ENCODE measurements at regions not wholly inside any gene's neighbourhood (a gene's known extent, or its start where the extent isn't known, plus 50 kb on each side); places are given as distances from the start of the nearest gene placed in this dataset.

DNA sequence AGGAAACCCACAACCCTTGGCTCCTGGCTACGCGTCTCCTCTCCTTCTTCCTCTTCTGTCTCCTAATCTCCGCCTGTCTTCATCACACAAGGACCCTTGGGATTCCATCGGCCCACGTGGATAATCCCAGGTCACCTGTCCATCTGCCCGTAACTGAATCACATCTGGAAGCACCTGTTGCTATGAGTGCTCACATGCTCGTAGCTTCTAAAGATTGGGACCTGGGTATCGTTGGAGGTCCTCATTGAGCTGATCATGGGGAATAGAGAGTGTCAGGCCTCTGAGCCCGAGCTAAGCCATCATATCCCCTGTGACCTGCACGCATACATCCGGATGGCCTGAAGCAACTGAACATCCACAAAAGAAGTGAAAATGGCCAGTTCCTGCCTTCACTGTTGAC is 175.4 kb downstream of the SHOX start:
- Histone ChIP-seq H4K20me1 (ENCODE audit: insufficient read depth, low read length) (no peaks in the 10 kb centered on the region), H3K79me1 (ENCODE audit: low read depth in 1 of 2, low read length in 2 of 2) (no peaks in the 10 kb centered on the region), H2AFZ (replicated peaks; ENCODE audit: low read length, poor library complexity) (no peak overlapping the region), H3K4me2 (ENCODE audit: low read depth, low read length) (no peak overlapping the region), H3K9me1 (ENCODE audit: insufficient read depth, low read length) (no peaks in the 10 kb centered on the region), H3K4me3 (ENCODE audit: insufficient read depth, low read depth, low read length) (no peak overlapping the region), H3K27me3 (ENCODE audit: control insufficient read depth, insufficient read depth, low read length) (no peaks in the 10 kb centered on the region), H3K14ac (replicated peaks; ENCODE audit: low read depth, low read length) (no peak overlapping the region), H3K9me3 (ENCODE audit: control insufficient read depth, insufficient read depth, low read length) (peaks cover 30% of the 10 kb centered on the region), H2AK5ac (ENCODE audit: low read depth, low read length) (no peak overlapping the region), H2AK9ac (replicated peaks; ENCODE audit: low read depth, low read length, poor library complexity) (no peak overlapping the region), H3K23ac (ENCODE audit: low read depth, low read length) (no peak overlapping the region), H3K27ac (ENCODE audit: insufficient read depth, low read length) (no peak overlapping the region), H4K5ac (ENCODE audit: low read depth, low read length) (no peak overlapping the region), H3K18ac (ENCODE audit: low read depth, low read length) (no peak overlapping the region), H2BK120ac (ENCODE audit: low read depth, low read length) (no peak overlapping the region), H3K4me1 (ENCODE audit: control insufficient read depth, insufficient read depth, low read length) (no peaks in the 10 kb centered on the region), H3K9ac (ENCODE audit: low read depth, low read length) (no peak overlapping the region), H2BK20ac (ENCODE audit: low read depth, low read length) (no peak overlapping the region), H4K8ac (ENCODE audit: low read depth in 2 of 2, low read length in 2 of 2) (no peak overlapping the region), H2BK5ac (ENCODE audit: low read depth, low read length, poor library complexity, severe bottlenecking) (no peak overlapping the region), H2BK15ac (ENCODE audit: low read depth, low read length) (no peak overlapping the region), H3K56ac (ENCODE audit: extremely low read depth, insufficient read depth, low read length) (no peak overlapping the region), H4K91ac (ENCODE audit: insufficient read depth, low read depth, low read length) (no peak overlapping the region), H3K36me3 (ENCODE audit: control insufficient read depth, insufficient read depth, low read length) (no peaks in the 10 kb centered on the region), H3K4ac (ENCODE audit: low read depth, low read length) (no peak overlapping the region)
- no TSS peak for BruUV-seq (replicated peaks)
- TF ChIP-seq MXI1 (IDR thresholded peaks at IDR 0.05; ENCODE audit: borderline replicate concordance, low read depth, low read length), result no peak
- in situ Hi-C loops (cut with MboI; ENCODE audit: low sequenced_read_pairs), result no loop called here
- WGBS, 2 experiments (ENCODE audit: extremely low coverage in 2 of 2, insufficient read length in 1 of 2), result 68% methylated on average over 3 of the region's 11 CpGs; no CpG with 5 or more reads in 1 of the 2 experiments
- no peak for ATAC-seq (ENCODE audit: low read depth)
- ChIA-PET POLR2A (ENCODE audit: unreplicated experiment) (no interaction called here), CTCF (no interaction called here)
- DNase-seq, result no peak
- dilution Hi-C loops (cut with HindIII; ENCODE audit: low sequenced_read_pairs, unreplicated experiment), result no loop called here
- intact Hi-C loops (cut with micrococcal nuclease), result no loop called here
